ENCODE measurements at regions not wholly inside any gene's neighbourhood (a gene's known extent, or its start where the extent isn't known, plus 50 kb on each side); places are given as distances from the start of the nearest gene placed in this dataset.

DNA sequence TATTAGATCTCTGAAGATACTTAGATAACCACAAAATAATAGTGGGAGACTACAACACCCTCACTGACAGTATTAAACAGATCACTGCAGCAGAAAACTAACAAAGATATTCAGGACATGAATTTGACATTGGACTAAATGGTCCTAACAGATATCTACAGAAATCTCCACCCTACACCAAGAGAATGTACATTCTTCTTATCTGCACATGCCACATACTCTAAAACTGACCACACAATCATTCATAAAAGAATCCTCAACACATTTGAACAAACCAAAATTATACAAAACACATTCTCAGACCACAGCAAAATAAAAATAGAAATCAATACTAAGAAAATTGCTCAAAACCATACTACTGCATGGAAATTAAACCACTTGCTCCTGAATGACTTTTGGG, 116.3 kb downstream of the DTWD1 start:
- Histone ChIP-seq H3K4me1 (no peaks in the 10 kb centered on the region), H3K9me3 (peaks cover 0 to 4% (median 0%) of the 10 kb centered on the region in 12 donors), H3K27ac (no peak overlapping the region), H3K4me3 (no peak overlapping the region), H3K36me3 (no peaks in the 10 kb centered on the region), H3K27me3 (no peaks in the 10 kb centered on the region)
- intact Hi-C loops (cut with DNase I) = no loop called here
- ATAC-seq = no peak
- TF ChIP-seq, protein P1, sequence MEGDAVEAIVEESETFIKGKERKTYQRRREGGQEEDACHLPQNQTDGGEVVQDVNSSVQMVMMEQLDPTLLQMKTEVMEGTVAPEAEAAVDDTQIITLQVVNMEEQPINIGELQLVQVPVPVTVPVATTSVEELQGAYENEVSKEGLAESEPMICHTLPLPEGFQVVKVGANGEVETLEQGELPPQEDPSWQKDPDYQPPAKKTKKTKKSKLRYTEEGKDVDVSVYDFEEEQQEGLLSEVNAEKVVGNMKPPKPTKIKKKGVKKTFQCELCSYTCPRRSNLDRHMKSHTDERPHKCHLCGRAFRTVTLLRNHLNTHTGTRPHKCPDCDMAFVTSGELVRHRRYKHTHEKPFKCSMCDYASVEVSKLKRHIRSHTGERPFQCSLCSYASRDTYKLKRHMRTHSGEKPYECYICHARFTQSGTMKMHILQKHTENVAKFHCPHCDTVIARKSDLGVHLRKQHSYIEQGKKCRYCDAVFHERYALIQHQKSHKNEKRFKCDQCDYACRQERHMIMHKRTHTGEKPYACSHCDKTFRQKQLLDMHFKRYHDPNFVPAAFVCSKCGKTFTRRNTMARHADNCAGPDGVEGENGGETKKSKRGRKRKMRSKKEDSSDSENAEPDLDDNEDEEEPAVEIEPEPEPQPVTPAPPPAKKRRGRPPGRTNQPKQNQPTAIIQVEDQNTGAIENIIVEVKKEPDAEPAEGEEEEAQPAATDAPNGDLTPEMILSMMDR (IDR thresholded peaks at IDR 0.05) = no peak
- TF ChIP-seq POLR2A (IDR thresholded peaks at IDR 0.05) = no peak
- no peak for DNase-seq

DNA sequence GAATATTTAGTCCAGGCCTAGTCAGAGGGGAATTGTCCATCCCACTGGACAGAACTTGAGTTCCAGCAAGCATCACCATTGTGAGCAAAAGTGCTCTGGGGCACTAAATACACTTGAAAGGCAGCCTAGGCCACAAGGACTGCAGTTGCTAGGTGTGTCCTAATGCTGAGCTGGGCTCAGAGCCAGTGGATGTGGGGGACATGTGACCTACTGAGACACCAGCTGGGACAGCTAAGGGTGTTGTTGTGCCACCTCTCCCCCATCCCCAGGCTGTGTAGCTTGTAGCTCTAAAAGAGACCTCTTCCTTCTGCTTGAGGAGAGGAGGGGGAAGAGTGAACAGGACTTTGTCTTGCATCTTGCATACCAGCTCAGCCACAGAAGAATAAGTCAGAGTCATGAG, 120.9 kb downstream of the DTWD1 start:
- ATAC-seq (peak in 1 of 4 donors; percentile 41), DNase-seq (peak in 2 of 5 donors; percentile 20 to 28)
- Histone ChIP-seq H3K27me3 (no peaks in the 10 kb centered on the region), H3K9me3 (peaks cover 0 to 4% (median 0%) of the 10 kb centered on the region in 12 donors), H3K36me3 (no peaks in the 10 kb centered on the region), H3K4me3 (no peak overlapping the region), H3K4me1 (no peaks in the 10 kb centered on the region), H3K27ac (no peak overlapping the region)
- intact Hi-C loops (cut with DNase I) = loop anchor here in 1 of 10 donors (10.0 kb wide), 1 partner anchor 63 kb away; no protein-coding TSS in a partner anchor
- TF ChIP-seq, protein P1 (IDR thresholded peaks at IDR 0.05) = no peak
- no peak for TF ChIP-seq POLR2A (IDR thresholded peaks at IDR 0.05)

DNA sequence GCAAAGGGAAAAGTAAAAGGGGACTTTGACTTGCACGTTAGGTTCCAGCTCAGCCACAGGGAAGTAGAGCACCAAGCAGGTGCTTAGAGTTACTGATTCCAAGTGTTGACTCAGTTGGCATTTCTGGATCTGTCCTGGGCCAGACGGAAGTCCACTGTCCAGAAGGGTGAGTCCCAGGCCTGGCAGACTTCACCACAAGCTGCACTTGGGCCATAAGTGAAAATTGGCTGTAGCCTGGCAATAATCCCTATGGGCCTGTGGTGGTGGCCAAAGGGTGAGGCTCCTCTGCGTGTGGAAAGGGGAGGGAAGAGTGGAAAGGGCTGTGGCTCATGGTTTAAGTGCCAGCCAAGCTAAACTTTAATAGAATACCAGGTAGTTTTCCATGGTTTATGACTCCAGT, 121.5 kb downstream of the DTWD1 start:
- Histone ChIP-seq H3K4me1 (no peaks in the 10 kb centered on the region), H3K4me3 (no peak overlapping the region), H3K9me3 (peaks cover 0 to 4% (median 0%) of the 10 kb centered on the region in 12 donors), H3K27ac (no peak overlapping the region), H3K36me3 (no peaks in the 10 kb centered on the region), H3K27me3 (no peaks in the 10 kb centered on the region)
- peak in 2 of 5 donors; percentile 27 to 45 for DNase-seq
- WGBS, 4 donors = 63 to 79% (median 70%) methylated on average over 3 of the region's 3 CpGs
- intact Hi-C loops (cut with DNase I) = loop anchor here in 1 of 10 donors (10.0 kb wide), 1 partner anchor 62 kb away; no protein-coding TSS in a partner anchor
- peak in 2 of 4 donors; percentile 51 to 74 for ATAC-seq
- TF ChIP-seq, protein P1 (IDR thresholded peaks at IDR 0.05) = no peak
- TF ChIP-seq POLR2A (IDR thresholded peaks at IDR 0.05) = no peak

DNA sequence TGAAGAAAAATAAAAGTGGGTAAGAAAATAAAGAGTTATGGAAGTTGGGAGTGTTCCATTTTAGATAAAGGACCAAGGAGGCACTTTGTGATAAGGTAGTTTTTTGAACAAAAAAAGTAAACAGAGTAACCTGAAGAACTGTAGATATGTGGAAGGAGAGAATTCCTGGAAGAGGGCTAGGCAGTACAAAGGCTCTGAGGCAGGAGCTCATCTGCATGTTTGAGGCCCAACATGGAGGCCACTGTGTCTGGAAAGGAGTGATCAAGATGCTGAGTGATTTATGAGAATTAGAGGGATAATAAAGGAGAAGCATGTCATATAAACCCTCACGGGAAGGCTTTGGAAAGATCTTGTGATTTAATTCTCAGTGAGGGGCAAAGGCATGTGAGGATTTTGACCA, 126.5 kb downstream of the DTWD1 start:
- Histone ChIP-seq H3K4me1 (peaks cover 0 to 7% (median 0%) of the 10 kb centered on the region in 12 donors), H3K36me3 (no peaks in the 10 kb centered on the region), H3K27me3 (no peaks in the 10 kb centered on the region), H3K27ac (no peak overlapping the region), H3K9me3 (peaks cover 0 to 4% (median 0%) of the 10 kb centered on the region in 12 donors), H3K4me3 (no peak overlapping the region)
- WGBS, 4 donors = 85 to 88% (median 87%) methylated on average over 1 of the region's 1 CpG
- DNase-seq (no peak), ATAC-seq (no peak)
- TF ChIP-seq, protein P1 (IDR thresholded peaks at IDR 0.05) = no peak
- TF ChIP-seq POLR2A (IDR thresholded peaks at IDR 0.05) = no peak
- intact Hi-C loops (cut with DNase I) = loop anchor here in 1 of 10 donors (10.0 kb wide), 1 partner anchor 57 kb away; no protein-coding TSS in a partner anchor

All from heart left ventricle (tissue), 16 donors.